IMR-90 (cell line): ENCODE measurements at regions not wholly inside any gene's neighbourhood (a gene's known extent, or its start where the extent isn't known, plus 50 kb on each side); places are given as distances from the start of the nearest gene placed in this dataset.

Source experiments
- ATAC-seq: fragments of 200-7000 bp; cut with Tn5 transposase; 2 replicates; pipeline ENCODE4 v1.9.1; 2020; ENCODE audit warnings: low read depth, mild to moderate bottlenecking, moderate library complexity
- BruUV-seq: library from RNA; stranded (reverse); fragments of 400-500 nt; replicated peaks from 2 replicates; lab custom pipeline; 2021; lab: Mats Ljungman, UMichigan
- CTCF ChIA-PET: fragments of 300-600 bp; formaldehyde crosslinking; extraction: SDS; loops from one replicate; lab custom pipeline; 2021; ENCODE audit warnings: antibody characterized with exemption; lab: Yijun Ruan, JAX
- POLR2A ChIA-PET: fragments of 300-600 bp; sonication (Branson Sonifier 250); formaldehyde crosslinking; loops from one replicate; lab custom pipeline; 2022; ENCODE audit warnings: antibody characterized with exemption; ENCODE audit not compliant: unreplicated experiment; lab: Charles Lee
- DNase-seq: peaks from one replicate; pipeline ENCODE4 v3.0.0; 2013
- H2AFZ ChIP-seq: replicated peaks from 2 replicates; pipeline ENCODE3; 2013; ENCODE audit warnings: low read length, mild to moderate bottlenecking; ENCODE audit not compliant: poor library complexity
- H2AK5ac ChIP-seq: 2 replicates; pipeline ENCODE4 v1.6.1; 2013; ENCODE audit warnings: low read depth, low read length, inconsistent platforms
- H2AK9ac ChIP-seq: replicated peaks from 2 replicates; pipeline ENCODE3; 2013; ENCODE audit warnings: mild to moderate bottlenecking, low read depth, low read length, moderate library complexity; ENCODE audit not compliant: poor library complexity
- H2BK120ac ChIP-seq: 2 replicates; pipeline ENCODE4 v1.6.1; 2013; ENCODE audit warnings: low read depth, low read length, inconsistent platforms
- H2BK15ac ChIP-seq: 3 replicates; pipeline ENCODE4 v1.6.1; 2013; ENCODE audit warnings: low read depth, low read length, inconsistent platforms
- H2BK20ac ChIP-seq: 2 replicates; pipeline ENCODE4 v1.6.1; 2013; ENCODE audit warnings: low read depth, mild to moderate bottlenecking, inconsistent platforms, low read length, moderate library complexity
- H2BK5ac ChIP-seq: 2 replicates; pipeline ENCODE4 v1.6.1; 2013; ENCODE audit warnings: mild to moderate bottlenecking, low read depth, low read length, inconsistent platforms; ENCODE audit not compliant: poor library complexity, severe bottlenecking
- H3K14ac ChIP-seq: replicated peaks from 2 replicates; pipeline ENCODE4 v1.6.1; 2013; ENCODE audit warnings: low read depth, low read length, inconsistent platforms
- H3K18ac ChIP-seq: 2 replicates; pipeline ENCODE4 v1.6.1; 2013; ENCODE audit warnings: low read depth, low read length, control low read depth
- H3K23ac ChIP-seq: 2 replicates; pipeline ENCODE4 v1.6.1; 2013; ENCODE audit warnings: low read depth, low read length, inconsistent platforms
- H3K27ac ChIP-seq: 2 replicates; pipeline ENCODE4 v1.5.1; 2013; ENCODE audit warnings: mild to moderate bottlenecking, control low read depth, low read length; ENCODE audit not compliant: insufficient read depth
- H3K27me3 ChIP-seq: 2 replicates; pipeline ENCODE4 v1.6.1; 2013; ENCODE audit warnings: low read length; ENCODE audit not compliant: control insufficient read depth, insufficient read depth
- H3K36me3 ChIP-seq: 2 replicates; pipeline ENCODE4 v1.6.1; 2013; ENCODE audit warnings: low read length, mixed read lengths; ENCODE audit not compliant: control insufficient read depth, insufficient read depth
- H3K4ac ChIP-seq: 2 replicates; pipeline ENCODE4 v1.6.1; 2013; ENCODE audit warnings: low read depth, low read length, inconsistent platforms
- H3K4me1 ChIP-seq: 2 replicates; pipeline ENCODE4 v1.6.1; 2013; ENCODE audit warnings: low read length, mixed read lengths; ENCODE audit not compliant: control insufficient read depth, insufficient read depth
- H3K4me2 ChIP-seq: 2 replicates; pipeline ENCODE4 v1.6.1; 2013; ENCODE audit warnings: low read depth, mild to moderate bottlenecking, control low read depth, low read length, moderate library complexity
- H3K4me3 ChIP-seq: 2 replicates; pipeline ENCODE4 v1.5.1; 2013; ENCODE audit warnings: low read depth, mild to moderate bottlenecking, control low read depth, low read length, moderate library complexity; ENCODE audit not compliant: insufficient read depth
- H3K56ac ChIP-seq: 2 replicates; pipeline ENCODE4 v1.6.1; 2013; ENCODE audit warnings: low read length, inconsistent platforms; ENCODE audit not compliant: insufficient read depth; ENCODE audit errors: extremely low read depth
- H3K79me1 ChIP-seq, 2 experiments: 2 replicates each; pipeline ENCODE4 v1.6.1; 2013; ENCODE audit warnings: low read length in 2 of 2, inconsistent platforms in 1 of 2, low read depth in 1 of 2
- H3K9ac ChIP-seq: 2 replicates; pipeline ENCODE4 v1.6.1; 2013; ENCODE audit warnings: low read depth, low read length, control low read depth
- H3K9me1 ChIP-seq: 2 replicates; pipeline ENCODE4 v1.6.1; 2013; ENCODE audit warnings: low read length, inconsistent platforms; ENCODE audit not compliant: insufficient read depth
- H3K9me3 ChIP-seq: 2 replicates; pipeline ENCODE4 v1.6.1; 2013; ENCODE audit warnings: low read length; ENCODE audit not compliant: control insufficient read depth, insufficient read depth
- H4K20me1 ChIP-seq: 2 replicates; pipeline ENCODE4 v1.6.1; 2013; ENCODE audit warnings: low read length, inconsistent platforms; ENCODE audit not compliant: insufficient read depth
- H4K5ac ChIP-seq: 2 replicates; pipeline ENCODE4 v1.6.1; 2013; ENCODE audit warnings: mild to moderate bottlenecking, low read depth, low read length, control low read depth
- H4K8ac ChIP-seq, 2 experiments: 2 replicates each; pipeline ENCODE4 v1.6.1; 2013; ENCODE audit warnings: low read depth in 2 of 2, low read length in 2 of 2, control low read depth in 1 of 2, inconsistent platforms in 1 of 2
- H4K91ac ChIP-seq: 2 replicates; pipeline ENCODE4 v1.6.1; 2013; ENCODE audit warnings: low read depth, low read length, inconsistent platforms; ENCODE audit not compliant: insufficient read depth
- BHLHE40 ChIP-seq: fragments of 150-350 bp; IDR thresholded peaks from 2 replicates; pipeline ENCODE4 v1.6.1; 2016; ENCODE audit warnings: mild to moderate bottlenecking, low read depth, low read length
- CEBPB ChIP-seq: IDR thresholded peaks from 2 replicates; pipeline ENCODE4 v1.6.1; 2012; ENCODE audit warnings: low read depth, low read length, improper control_type of control experiment
- CHD1 ChIP-seq: IDR thresholded peaks from 2 replicates; pipeline ENCODE4 v1.6.1; 2012; ENCODE audit warnings: low read depth, low read length, improper control_type of control experiment
- CTCF ChIP-seq: conservative IDR thresholded peaks from 2 replicates; pipeline ENCODE4 v1.5.1; 2012; ENCODE audit warnings: mild to moderate bottlenecking, low read depth, low read length, improper control_type of control experiment
- ELK1 ChIP-seq: fragments of 150-350 bp; IDR thresholded peaks from 2 replicates; pipeline ENCODE4 v1.6.1; 2016; ENCODE audit warnings: low read depth, mild to moderate bottlenecking, low read length, moderate library complexity, borderline replicate concordance
- FOS ChIP-seq: fragments of 150-350 bp; IDR thresholded peaks from 2 replicates; pipeline ENCODE4 v1.6.1; 2016; ENCODE audit warnings: low read depth, low read length
- MAFK ChIP-seq: IDR thresholded peaks from 2 replicates; pipeline ENCODE4 v1.6.1; 2012; ENCODE audit warnings: low read depth, low read length, improper control_type of control experiment
- MAZ ChIP-seq: IDR thresholded peaks from 2 replicates; pipeline ENCODE4 v1.6.1; 2012; ENCODE audit warnings: low read depth, mild to moderate bottlenecking, low read length, improper control_type of control experiment, moderate library complexity, borderline replicate concordance
- MXI1 ChIP-seq: IDR thresholded peaks from 2 replicates; pipeline ENCODE4 v1.6.1; 2012; ENCODE audit warnings: low read depth, mild to moderate bottlenecking, low read length, moderate library complexity, borderline replicate concordance
- NFE2L2 ChIP-seq: fragments of 150-350 bp; IDR thresholded peaks from 2 replicates; pipeline ENCODE4 v1.6.1; 2016; ENCODE audit warnings: low read depth, mild to moderate bottlenecking, low read length
- RAD21 ChIP-seq: IDR thresholded peaks from 2 replicates; pipeline ENCODE4 v1.6.1; 2012; ENCODE audit warnings: low read length, improper control_type of control experiment
- RFX5 ChIP-seq: IDR thresholded peaks from 2 replicates; pipeline ENCODE4 v1.8.0; 2012; ENCODE audit warnings: low read depth, mild to moderate bottlenecking, low read length, moderate library complexity
- SMC3 ChIP-seq: fragments of 150-350 bp; IDR thresholded peaks from 2 replicates; pipeline ENCODE4 v1.6.1; 2016; ENCODE audit warnings: low read depth, mild to moderate bottlenecking, antibody characterized with exemption, low read length, moderate library complexity
- WGBS, 2 experiments: methylation state at CpG; one replicate each; pipeline versions ENCODE4 v1.1.5 to v1.1.7; 2013; ENCODE audit warnings: missing lambda C conversion rate in 2 of 2; ENCODE audit not compliant: insufficient read length in 1 of 2; ENCODE audit errors: extremely low coverage in 2 of 2; 5-methylcytosine and 5-hydroxymethylcytosine counted together
- dilution Hi-C: fragments of 300-500 bp; cut with HindIII; formaldehyde crosslinking; loops from one replicate; pipeline ENCODE4 v1.14.3; 2018; ENCODE audit warnings: low sequenced_read_pairs; ENCODE audit not compliant: unreplicated experiment
- in situ Hi-C: fragments of 300-500 bp; cut with MboI; formaldehyde crosslinking; loops from 3 replicates; pipeline ENCODE4 v1.14.3; 2019; ENCODE audit warnings: low sequenced_read_pairs, inconsistent platforms, mixed read lengths
- intact Hi-C: fragments of 100-400 bp; cut with micrococcal nuclease; formaldehyde crosslinking; loops from 2 replicates; pipeline ENCODE4 v1.10.0; 2022

DNA sequence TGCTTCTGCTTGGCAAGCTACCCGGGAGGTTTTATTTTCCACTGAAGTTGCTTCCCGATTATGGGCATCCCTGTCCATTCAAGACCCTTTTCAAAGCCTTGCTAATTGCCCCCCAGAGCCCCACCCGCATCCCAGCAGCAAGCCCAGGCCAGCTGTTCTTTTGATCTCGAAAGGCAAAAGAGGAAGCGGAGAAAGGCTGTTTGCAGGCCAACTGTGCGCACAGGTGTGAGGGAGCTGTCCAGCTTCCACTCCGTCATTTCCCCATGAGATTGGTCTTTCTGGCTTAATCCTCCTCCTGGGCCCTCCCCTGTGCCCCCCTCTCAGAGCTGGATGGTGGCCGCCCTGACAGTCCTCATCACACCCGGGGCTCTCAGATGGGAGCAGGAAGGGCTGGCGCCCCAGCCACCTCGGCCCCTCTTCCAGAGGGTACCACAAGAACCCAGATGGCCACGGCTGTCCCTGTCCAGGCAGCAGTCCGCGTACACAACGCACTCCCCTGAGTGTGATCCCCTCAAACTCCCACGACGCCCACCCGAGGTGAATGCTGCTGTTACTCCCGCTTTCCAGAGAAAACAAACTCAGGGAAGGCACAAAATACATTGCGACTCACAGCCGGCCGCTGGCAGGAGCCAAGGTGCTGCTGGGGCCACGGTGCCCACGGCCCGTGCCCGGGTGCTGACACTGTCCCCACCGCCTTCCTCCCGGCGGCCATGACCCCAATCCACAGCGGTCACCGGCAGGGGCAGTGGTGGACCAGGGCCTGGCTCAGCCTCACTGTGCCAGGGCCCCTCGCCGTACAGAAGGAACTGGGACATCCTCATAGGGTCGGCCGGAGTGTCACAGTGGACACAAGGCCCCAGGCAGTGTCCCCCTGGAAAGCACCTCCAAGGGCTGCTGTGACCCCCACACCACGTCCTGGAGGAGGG lies 121.9 kb downstream of the CRYAA start:
- H4K8ac ChIP-seq: no peak overlapping the region
- no peaks in the 10 kb centered on the region for H3K79me1 ChIP-seq
- H3K27me3 ChIP-seq: peaks cover 24% of the 10 kb centered on the region
- no TSS peak for BruUV-seq
- H4K91ac ChIP-seq: no peak overlapping the region
- H2BK15ac ChIP-seq: no peak overlapping the region
- intact Hi-C loops: no loop called here
- H2BK20ac ChIP-seq: no peak overlapping the region
- H2AFZ ChIP-seq: no peak overlapping the region
- no peak overlapping the region for H3K9ac ChIP-seq
- ATAC-seq: no peak
- no peaks in the 10 kb centered on the region for H3K36me3 ChIP-seq
- H3K4ac ChIP-seq: no peak overlapping the region
- CTCF ChIA-PET: no interaction called here
- no peak overlapping the region for H2AK5ac ChIP-seq
- no peak overlapping the region for H3K56ac ChIP-seq
- H3K4me2 ChIP-seq: no peak overlapping the region
- peaks cover 11% of the 10 kb centered on the region for H3K9me3 ChIP-seq
- no peaks in the 10 kb centered on the region for H3K9me1 ChIP-seq
- no peak for DNase-seq
- no peak overlapping the region for H3K14ac ChIP-seq
- H3K4me3 ChIP-seq: no peak overlapping the region
- H3K23ac ChIP-seq: no peak overlapping the region
- TF ChIP-seq RAD21: no peak
- no peak for TF ChIP-seq ELK1
- TF ChIP-seq CEBPB: no peak
- TF ChIP-seq NFE2L2: no peak
- TF ChIP-seq MAFK: no peak
- TF ChIP-seq FOS: no peak
- no peak for TF ChIP-seq RFX5
- TF ChIP-seq SMC3: no peak
- TF ChIP-seq BHLHE40: no peak
- no peak for TF ChIP-seq MAZ
- TF ChIP-seq CTCF: no peak
- TF ChIP-seq MXI1: no peak
- TF ChIP-seq CHD1: no peak
- no peak overlapping the region for H4K5ac ChIP-seq
- H3K4me1 ChIP-seq: no peaks in the 10 kb centered on the region; the same call in 1 of the 2 replicates
- H3K18ac ChIP-seq: no peak overlapping the region
- WGBS, 2 experiments: 76% methylated on average over 15 of the region's 36 CpGs; no CpG with 5 or more reads in 1 of the 2 experiments
- no peak overlapping the region for H2BK120ac ChIP-seq
- H3K27ac ChIP-seq: no peak overlapping the region
- dilution Hi-C loops: no loop called here
- H2AK9ac ChIP-seq: no peak overlapping the region
- no peaks in the 10 kb centered on the region for H4K20me1 ChIP-seq
- in situ Hi-C loops: no loop called here
- no peak overlapping the region for H2BK5ac ChIP-seq
- POLR2A ChIA-PET: no interaction called here
